GM12891 (cell line): ENCODE measurements at regions not wholly inside any gene's neighbourhood (a gene's known extent, or its start where the extent isn't known, plus 50 kb on each side); places are given as distances from the start of the nearest gene placed in this dataset.

Experiments used
- POLR2A ChIP-seq: IDR thresholded peaks from 2 replicates; pipeline ENCODE4 v1.6.1; 2011; ENCODE audit warnings: low read depth, low read length, control low read depth
- POLR2AphosphoS5 ChIP-seq: IDR thresholded peaks from 2 replicates; pipeline ENCODE4 v1.6.1; 2011; ENCODE audit warnings: low read depth, low read length, control low read depth
- SPI1 ChIP-seq: IDR thresholded peaks from 2 replicates; pipeline ENCODE4 v1.6.1; 2011; ENCODE audit warnings: low read depth, low read length, control low read depth

GRCh38 chr2:187098154-187098553 is 249.2 kb upstream of the ZSWIM2 start:
- TF ChIP-seq POLR2A (no peak), POLR2AphosphoS5 (no peak), SPI1 (no peak)
